ENCODE measurements at regions not wholly inside any gene's neighbourhood (a gene's known extent, or its start where the extent isn't known, plus 50 kb on each side); places are given as distances from the start of the nearest gene placed in this dataset.

GRCh38 chr20:42020316-42020715 lies 402.1 kb upstream of the CHD6 start:
- TF ChIP-seq CTCF (IDR thresholded peaks at IDR 0.05), result no peak
- no peak for TF ChIP-seq POLR2A (IDR thresholded peaks at IDR 0.05)
- 85 to 89% methylated on average over 4 of the region's 4 CpGs for WGBS, 2 donors
- no peaks in the 10 kb centered on the region for H3K4me1 ChIP-seq
- no peaks in the 10 kb centered on the region for H3K9me3 ChIP-seq
- no peak overlapping the region for H3K27ac ChIP-seq
- no peaks in the 10 kb centered on the region for H3K27me3 ChIP-seq
- H3K4me3 ChIP-seq, result no peak overlapping the region
- intact Hi-C loops (cut with DNase I; ENCODE audit: low total_unique reads), result no loop called here
- no peaks in the 10 kb centered on the region for H3K36me3 ChIP-seq (ENCODE audit: low read depth, missing control alignments)
- no peak for DNase-seq

GRCh38 chr20:42018979-42019378 lies 400.8 kb upstream of the CHD6 start:
- H3K27ac ChIP-seq, result no peak overlapping the region
- no peaks in the 10 kb centered on the region for H3K27me3 ChIP-seq
- H3K9me3 ChIP-seq, result no peaks in the 10 kb centered on the region
- DNase-seq, result peak; percentile 25
- no peaks in the 10 kb centered on the region for H3K4me1 ChIP-seq
- no peak overlapping the region for H3K4me3 ChIP-seq
- no peaks in the 10 kb centered on the region for H3K36me3 ChIP-seq (ENCODE audit: low read depth, missing control alignments)
- TF ChIP-seq CTCF (IDR thresholded peaks at IDR 0.05), result no peak
- no peak for TF ChIP-seq POLR2A (IDR thresholded peaks at IDR 0.05)
- intact Hi-C loops (cut with DNase I; ENCODE audit: low total_unique reads), result no loop called here

GRCh38 chr20:42010090-42010489 lies 391.9 kb upstream of the CHD6 start:
- TF ChIP-seq CTCF (IDR thresholded peaks at IDR 0.05) (no peak), POLR2A (IDR thresholded peaks at IDR 0.05) (no peak)
- Histone ChIP-seq H3K27ac (no peak overlapping the region), H3K36me3 (ENCODE audit: low read depth, missing control alignments) (no peaks in the 10 kb centered on the region), H3K9me3 (no peaks in the 10 kb centered on the region), H3K27me3 (no peaks in the 10 kb centered on the region), H3K4me3 (no peak overlapping the region), H3K4me1 (no peaks in the 10 kb centered on the region)
- intact Hi-C loops (cut with DNase I; ENCODE audit: low total_unique reads), result no loop called here
- 80 to 82% methylated on average over 3 of the region's 3 CpGs for WGBS, 2 donors
- DNase-seq, result no peak

GRCh38 chr20:42007251-42007650 lies 389.1 kb upstream of the CHD6 start:
- TF ChIP-seq CTCF (IDR thresholded peaks at IDR 0.05), result no peak
- TF ChIP-seq POLR2A (IDR thresholded peaks at IDR 0.05), result no peak
- intact Hi-C loops (cut with DNase I; ENCODE audit: low total_unique reads), result no loop called here
- H3K4me3 ChIP-seq, result no peak overlapping the region
- 84 to 85% methylated on average over 4 of the region's 4 CpGs for WGBS, 2 donors
- no peak overlapping the region for H3K27ac ChIP-seq
- H3K36me3 ChIP-seq (ENCODE audit: low read depth, missing control alignments), result no peaks in the 10 kb centered on the region
- no peak for DNase-seq
- H3K27me3 ChIP-seq, result no peaks in the 10 kb centered on the region
- H3K9me3 ChIP-seq, result no peaks in the 10 kb centered on the region
- H3K4me1 ChIP-seq, result no peaks in the 10 kb centered on the region

- no peaks in the 10 kb centered on the region for H3K27me3 ChIP-seq
- H3K4me1 ChIP-seq, result no peaks in the 10 kb centered on the region
- no peak overlapping the region for H3K27ac ChIP-seq
- no peak for DNase-seq
- no peak for TF ChIP-seq POLR2A (IDR thresholded peaks at IDR 0.05)
- intact Hi-C loops (cut with DNase I; ENCODE audit: low total_unique reads), result no loop called here
- H3K36me3 ChIP-seq (ENCODE audit: low read depth, missing control alignments), result no peaks in the 10 kb centered on the region
- H3K4me3 ChIP-seq, result no peak overlapping the region
- H3K9me3 ChIP-seq, result no peaks in the 10 kb centered on the region
These were observed 387.0 kb upstream of the CHD6 start for GRCh38 chr20:42005211-42005610.

Data from testis (tissue), 2 donors.